ENCODE measurements at regions not wholly inside any gene's neighbourhood (a gene's known extent, or its start where the extent isn't known, plus 50 kb on each side); places are given as distances from the start of the nearest gene placed in this dataset.

- no peak overlapping the region for H3K27ac ChIP-seq
- no peak for DNase-seq
- intact Hi-C loops (cut with DNase I; ENCODE audit: low total_unique reads): loop anchor here (10.0 kb wide), 1 partner anchor 656 kb away; no protein-coding TSS in a partner anchor
- no peaks in the 10 kb centered on the region for H3K36me3 ChIP-seq
- no peak overlapping the region for H3K4me3 ChIP-seq
- H3K4me1 ChIP-seq: no peaks in the 10 kb centered on the region
- H3K27me3 ChIP-seq (replicated peaks in 1 of 7): no peaks in the 10 kb centered on the region
- 89 to 97% (median 93%) methylated on average over 13 to 22 of the region's 22 CpGs for WGBS, 5 donors
- no peaks in the 10 kb centered on the region for H3K9me3 ChIP-seq
- TF ChIP-seq POLR2A (IDR thresholded peaks at IDR 0.05) (no peak), CTCF (IDR thresholded peaks at IDR 0.05 in 8 of 11, conservative IDR thresholded peaks at IDR 0.05 in 3 of 11) (no peak), POLR2AphosphoS5 (IDR thresholded peaks at IDR 0.05) (no peak)
Observed at GRCh38 chr5:154631141-154631540, 124.0 kb upstream of the LARP1 start.

- no peak overlapping the region for H3K4me3 ChIP-seq
- no peak for DNase-seq
- intact Hi-C loops (cut with DNase I; ENCODE audit: low total_unique reads): loop anchor here (10.0 kb wide), 1 partner anchor 656 kb away; no protein-coding TSS in a partner anchor
- no peaks in the 10 kb centered on the region for H3K27me3 ChIP-seq (replicated peaks in 1 of 7)
- H3K36me3 ChIP-seq: no peaks in the 10 kb centered on the region
- no peak overlapping the region for H3K27ac ChIP-seq
- no peaks in the 10 kb centered on the region for H3K4me1 ChIP-seq
- no peaks in the 10 kb centered on the region for H3K9me3 ChIP-seq
- WGBS, 5 donors: 61 to 91% (median 80%) methylated on average over 4 of the region's 4 CpGs
- TF ChIP-seq POLR2A (IDR thresholded peaks at IDR 0.05) (no peak), CTCF (IDR thresholded peaks at IDR 0.05 in 8 of 11, conservative IDR thresholded peaks at IDR 0.05 in 3 of 11) (no peak), POLR2AphosphoS5 (IDR thresholded peaks at IDR 0.05) (no peak)
Observed at GRCh38 chr5:154630410-154630809, 124.8 kb upstream of the LARP1 start.

DNA sequence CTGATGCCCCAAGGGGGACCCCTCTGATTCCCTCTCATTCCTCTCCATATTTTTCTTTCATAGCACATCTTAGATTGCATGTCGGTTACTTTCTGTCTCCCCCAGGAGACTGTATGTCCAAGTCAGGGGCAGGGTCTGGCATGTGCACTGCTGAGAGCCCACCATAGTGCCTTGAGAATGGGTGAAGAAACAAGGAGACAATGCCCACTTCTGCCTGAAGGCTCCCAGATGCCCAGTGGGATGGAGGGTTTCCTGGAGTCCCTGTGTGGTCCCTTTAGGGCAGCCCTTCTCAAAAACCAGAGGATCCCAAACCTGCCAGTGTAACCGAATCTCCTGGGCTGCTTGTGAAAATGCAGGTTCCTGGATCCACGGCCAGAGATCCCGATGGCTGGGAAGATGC is 126.5 kb upstream of the LARP1 start:
- intact Hi-C loops (cut with DNase I; ENCODE audit: low total_unique reads): no loop called here
- Histone ChIP-seq H3K36me3 (no peaks in the 10 kb centered on the region), H3K4me1 (no peaks in the 10 kb centered on the region), H3K27me3 (replicated peaks in 1 of 7) (no peaks in the 10 kb centered on the region), H3K4me3 (no peak overlapping the region), H3K9me3 (no peaks in the 10 kb centered on the region), H3K27ac (no peak overlapping the region)
- 64 to 95% (median 73%) methylated on average over 1 to 4 of the region's 4 CpGs for WGBS, 5 donors
- no peak for DNase-seq
- TF ChIP-seq POLR2A (IDR thresholded peaks at IDR 0.05) (no peak), CTCF (IDR thresholded peaks at IDR 0.05 in 8 of 11, conservative IDR thresholded peaks at IDR 0.05 in 3 of 11) (no peak), POLR2AphosphoS5 (IDR thresholded peaks at IDR 0.05) (no peak)

GRCh38 chr5:154627698-154628678 is 127.2 kb upstream of the LARP1 start:
- DNase-seq: no peak
- no peak for TF ChIP-seq POLR2AphosphoS5 (IDR thresholded peaks at IDR 0.05)
- no peak for TF ChIP-seq CTCF (IDR thresholded peaks at IDR 0.05 in 8 of 11, conservative IDR thresholded peaks at IDR 0.05 in 3 of 11)
- TF ChIP-seq POLR2A (IDR thresholded peaks at IDR 0.05): no peak
- no peaks in the 10 kb centered on the region for H3K4me1 ChIP-seq
- H3K27ac ChIP-seq: no peak overlapping the region
- no peak overlapping the region for H3K4me3 ChIP-seq
- intact Hi-C loops (cut with DNase I; ENCODE audit: low total_unique reads): no loop called here
- no peaks in the 10 kb centered on the region for H3K9me3 ChIP-seq
- no peaks in the 10 kb centered on the region for H3K36me3 ChIP-seq
- H3K27me3 ChIP-seq (replicated peaks in 1 of 7): no peaks in the 10 kb centered on the region
- WGBS, 5 donors: 48 to 75% (median 71%) methylated on average over 6 to 7 of the region's 7 CpGs

All from spleen (tissue), 11 donors.